ENCODE measurements at regions not wholly inside any gene's neighbourhood (a gene's known extent, or its start where the extent isn't known, plus 50 kb on each side); places are given as distances from the start of the nearest gene placed in this dataset.

GRCh38 chr7:18305866-18306265, 189.7 kb upstream of the HDAC9 start:
- Histone ChIP-seq H3K9me3 (no peaks in the 10 kb centered on the region), H3K4me3 (no peak overlapping the region), H3K4me1 (peaks cover 0 to 6% (median 0%) of the 10 kb centered on the region in 4 donors), H3K27me3 (no peaks in the 10 kb centered on the region), H3K36me3 (no peaks in the 10 kb centered on the region), H3K27ac (no peak overlapping the region)
- TF ChIP-seq POLR2A (IDR thresholded peaks at IDR 0.05), result no peak
- TF ChIP-seq EP300 (IDR thresholded peaks at IDR 0.05), result no peak
- TF ChIP-seq, protein P1, sequence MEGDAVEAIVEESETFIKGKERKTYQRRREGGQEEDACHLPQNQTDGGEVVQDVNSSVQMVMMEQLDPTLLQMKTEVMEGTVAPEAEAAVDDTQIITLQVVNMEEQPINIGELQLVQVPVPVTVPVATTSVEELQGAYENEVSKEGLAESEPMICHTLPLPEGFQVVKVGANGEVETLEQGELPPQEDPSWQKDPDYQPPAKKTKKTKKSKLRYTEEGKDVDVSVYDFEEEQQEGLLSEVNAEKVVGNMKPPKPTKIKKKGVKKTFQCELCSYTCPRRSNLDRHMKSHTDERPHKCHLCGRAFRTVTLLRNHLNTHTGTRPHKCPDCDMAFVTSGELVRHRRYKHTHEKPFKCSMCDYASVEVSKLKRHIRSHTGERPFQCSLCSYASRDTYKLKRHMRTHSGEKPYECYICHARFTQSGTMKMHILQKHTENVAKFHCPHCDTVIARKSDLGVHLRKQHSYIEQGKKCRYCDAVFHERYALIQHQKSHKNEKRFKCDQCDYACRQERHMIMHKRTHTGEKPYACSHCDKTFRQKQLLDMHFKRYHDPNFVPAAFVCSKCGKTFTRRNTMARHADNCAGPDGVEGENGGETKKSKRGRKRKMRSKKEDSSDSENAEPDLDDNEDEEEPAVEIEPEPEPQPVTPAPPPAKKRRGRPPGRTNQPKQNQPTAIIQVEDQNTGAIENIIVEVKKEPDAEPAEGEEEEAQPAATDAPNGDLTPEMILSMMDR (IDR thresholded peaks at IDR 0.05), result no peak
- 64 to 74% methylated on average over 3 of the region's 3 CpGs for WGBS, 2 donors
- no peak for DNase-seq (ENCODE audit: low spot score in 2 of 2)

GRCh38 chr7:18306696-18307095, 188.9 kb upstream of the HDAC9 start:
- Histone ChIP-seq H3K27me3 (no peaks in the 10 kb centered on the region), H3K9me3 (no peaks in the 10 kb centered on the region), H3K4me3 (no peak overlapping the region), H3K27ac (no peak overlapping the region), H3K4me1 (peaks cover 0 to 6% (median 0%) of the 10 kb centered on the region in 4 donors), H3K36me3 (no peaks in the 10 kb centered on the region)
- TF ChIP-seq POLR2A (IDR thresholded peaks at IDR 0.05) (no peak), EP300 (IDR thresholded peaks at IDR 0.05) (no peak)
- TF ChIP-seq, protein P1 (IDR thresholded peaks at IDR 0.05), result no peak
- 82 to 93% methylated on average over 2 of the region's 2 CpGs for WGBS, 2 donors
- no peak for DNase-seq (ENCODE audit: low spot score in 2 of 2)

DNA sequence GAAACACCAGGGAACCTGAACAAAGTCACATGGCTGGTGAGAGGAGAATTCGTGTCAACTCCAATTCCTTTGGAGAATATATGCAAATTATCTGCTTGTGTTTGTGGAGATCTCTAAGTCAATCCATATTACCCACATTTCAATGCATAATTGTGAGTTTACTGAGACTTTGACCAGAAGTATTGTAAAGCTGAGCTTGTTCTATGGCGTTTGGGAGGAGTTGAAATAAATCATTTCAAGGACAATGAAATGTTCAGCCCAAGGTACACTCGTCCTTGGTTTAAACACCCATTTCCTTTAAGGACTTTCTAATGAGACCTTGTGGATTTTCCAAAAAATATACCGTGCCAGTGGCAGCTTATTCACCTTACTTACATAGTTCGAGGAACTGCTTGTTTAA, 186.6 kb upstream of the HDAC9 start:
- TF ChIP-seq, protein P1 (IDR thresholded peaks at IDR 0.05), result no peak
- TF ChIP-seq POLR2A (IDR thresholded peaks at IDR 0.05), result no peak
- no peak for TF ChIP-seq EP300 (IDR thresholded peaks at IDR 0.05)
- Histone ChIP-seq H3K9me3 (no peaks in the 10 kb centered on the region), H3K4me3 (no peak overlapping the region), H3K36me3 (no peaks in the 10 kb centered on the region), H3K4me1 (peaks cover 0 to 6% (median 0%) of the 10 kb centered on the region in 4 donors), H3K27me3 (no peaks in the 10 kb centered on the region), H3K27ac (no peak overlapping the region)
- no peak for DNase-seq (ENCODE audit: low spot score in 2 of 2)
- WGBS, 2 donors, result 49 to 57% methylated on average over 5 of the region's 5 CpGs

DNA sequence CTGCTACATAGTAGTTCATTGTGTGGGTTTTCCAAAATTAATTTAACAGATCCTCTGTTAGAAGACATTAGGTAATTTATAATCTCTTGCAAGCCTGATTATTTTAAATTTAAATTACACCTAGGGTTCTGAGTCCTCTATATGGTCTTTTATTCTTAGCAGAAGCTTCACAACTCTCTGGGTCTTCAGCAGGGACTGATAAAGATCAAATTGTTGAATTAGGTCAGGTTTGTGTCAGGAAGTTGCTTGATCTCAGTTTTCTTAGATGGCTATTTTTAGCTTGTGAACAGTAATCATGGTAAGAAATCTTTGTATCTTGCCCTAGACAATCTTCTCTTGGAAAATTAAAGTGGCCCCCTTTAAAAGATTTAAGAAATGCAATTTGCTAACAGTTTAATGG, 183.1 kb upstream of the HDAC9 start:
- DNase-seq (ENCODE audit: low spot score in 2 of 2), result no peak
- Histone ChIP-seq H3K9me3 (no peaks in the 10 kb centered on the region), H3K27ac (no peak overlapping the region), H3K4me3 (no peak overlapping the region), H3K36me3 (no peaks in the 10 kb centered on the region), H3K27me3 (no peaks in the 10 kb centered on the region), H3K4me1 (peaks cover 0 to 6% (median 0%) of the 10 kb centered on the region in 4 donors)
- TF ChIP-seq POLR2A (IDR thresholded peaks at IDR 0.05), result no peak
- TF ChIP-seq, protein P1 (IDR thresholded peaks at IDR 0.05), result no peak

DNA sequence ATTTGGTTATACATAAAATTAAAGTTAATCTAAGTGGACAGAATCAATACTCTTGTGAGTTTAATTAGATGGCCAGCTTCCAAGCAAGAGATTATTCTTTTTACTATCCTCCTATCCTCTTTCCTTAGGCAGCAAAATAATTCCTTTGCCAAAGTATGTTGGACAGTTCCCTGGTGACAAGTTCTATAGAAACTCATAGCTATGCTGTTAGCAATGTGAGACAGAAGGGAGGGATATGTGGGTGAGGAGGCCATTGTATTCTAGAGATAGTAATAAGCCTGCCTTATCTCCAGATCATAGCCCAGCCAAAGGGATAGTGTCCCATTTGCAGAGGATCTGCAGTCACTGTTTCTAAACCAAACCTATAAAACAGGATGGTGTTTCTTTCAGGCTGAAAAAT, 181.6 kb upstream of the HDAC9 start:
- H3K36me3 ChIP-seq, result no peaks in the 10 kb centered on the region
- H3K27me3 ChIP-seq, result no peaks in the 10 kb centered on the region
- no peak for DNase-seq (ENCODE audit: low spot score in 2 of 2)
- peaks cover 0 to 5% (median 0%) of the 10 kb centered on the region in 4 donors for H3K4me1 ChIP-seq
- TF ChIP-seq, protein P1 (IDR thresholded peaks at IDR 0.05), result no peak
- TF ChIP-seq POLR2A (IDR thresholded peaks at IDR 0.05) (no peak), EP300 (IDR thresholded peaks at IDR 0.05) (no peak)
- H3K27ac ChIP-seq, result no peak overlapping the region
- H3K4me3 ChIP-seq, result no peak overlapping the region
- no peaks in the 10 kb centered on the region for H3K9me3 ChIP-seq

All from tibial nerve (tissue), 4 donors.